HG02623 (cell line): ENCODE measurements at regions not wholly inside any gene's neighbourhood (a gene's known extent, or its start where the extent isn't known, plus 50 kb on each side); places are given as distances from the start of the nearest gene placed in this dataset.

Experiments
- ATAC-seq: cut with Tn5 transposase; IDR thresholded peaks from one replicate; pipeline ENCODE4 v1.9.1; 2021; ENCODE audit warnings: moderate library complexity; ENCODE audit not compliant: unreplicated experiment

GRCh38 chr13:105587786-105588185 lies 947.7 kb downstream of the EFNB2 start:
- ATAC-seq = no peak

- no peak for ATAC-seq
Observed at GRCh38 chr13:105579821-105580710, 955.4 kb downstream of the EFNB2 start.

- no peak for ATAC-seq
Observed at GRCh38 chr13:105573136-105573535, 962.3 kb downstream of the EFNB2 start.

GRCh38 chr13:105572401-105572800 lies 963.1 kb downstream of the EFNB2 start:
- no peak for ATAC-seq

- ATAC-seq = no peak
Observed at GRCh38 chr13:105569816-105570215, 965.6 kb downstream of the EFNB2 start.

- ATAC-seq = no peak
Observed at GRCh38 chr13:105567951-105568525, 967.4 kb downstream of the EFNB2 start.

GRCh38 chr13:105565136-105565727 lies 970.2 kb downstream of the EFNB2 start:
- no peak for ATAC-seq

GRCh38 chr13:105552078-105552477 lies 983.4 kb downstream of the EFNB2 start:
- no peak for ATAC-seq

GRCh38 chr13:105547851-105548250 lies 987.6 kb downstream of the EFNB2 start:
- no peak for ATAC-seq

- ATAC-seq = no peak
Observed at GRCh38 chr13:105545811-105546210, 989.7 kb downstream of the EFNB2 start.

- ATAC-seq = no peak
Observed at GRCh38 chr13:105543742-105544141, 991.7 kb downstream of the EFNB2 start.

- ATAC-seq = no peak
Observed at GRCh38 chr13:105541565-105541964, 993.9 kb downstream of the EFNB2 start.

- no peak for ATAC-seq
Observed at GRCh38 chr13:105538346-105538745, 997.1 kb downstream of the EFNB2 start.

GRCh38 chr13:105537113-105537512 lies 998.3 kb downstream of the EFNB2 start:
- ATAC-seq = no peak

- no peak for ATAC-seq
Observed at GRCh38 chr13:105530468-105530867, 1005.0 kb downstream of the EFNB2 start.

- ATAC-seq = no peak
Observed at GRCh38 chr13:105527127-105527526, 1008.3 kb downstream of the EFNB2 start.

- no peak for ATAC-seq
Observed at GRCh38 chr13:105519771-105520170, 1015.7 kb downstream of the EFNB2 start.

GRCh38 chr13:105518086-105518485 lies 1017.4 kb downstream of the EFNB2 start:
- no peak for ATAC-seq

- ATAC-seq = no peak
Observed at GRCh38 chr13:105514401-105514800, 1021.1 kb downstream of the EFNB2 start.

GRCh38 chr13:105513448-105513847 lies 1022.0 kb downstream of the EFNB2 start:
- ATAC-seq = no peak

GRCh38 chr13:105509981-105510762 lies 1025.3 kb downstream of the EFNB2 start:
- ATAC-seq = no peak
